HG03520 (cell line): ENCODE measurements at regions not wholly inside any gene's neighbourhood (a gene's known extent, or its start where the extent isn't known, plus 50 kb on each side); places are given as distances from the start of the nearest gene placed in this dataset.
"Not testable (repeated sequence)": the region's sequence is repeated elsewhere in the genome, so short reads cannot be mapped to it uniquely, and the experiment has no call there.

Experiments used
- ATAC-seq: cut with Tn5 transposase; IDR thresholded peaks from one replicate; pipeline ENCODE4 v1.9.1; 2021; ENCODE audit warnings: mild to moderate bottlenecking, moderate library complexity; ENCODE audit not compliant: unreplicated experiment

GRCh38 chr15:69668039-69668705 lies 215.6 kb downstream of the RPLP1 start:
- ATAC-seq = no peak

DNA sequence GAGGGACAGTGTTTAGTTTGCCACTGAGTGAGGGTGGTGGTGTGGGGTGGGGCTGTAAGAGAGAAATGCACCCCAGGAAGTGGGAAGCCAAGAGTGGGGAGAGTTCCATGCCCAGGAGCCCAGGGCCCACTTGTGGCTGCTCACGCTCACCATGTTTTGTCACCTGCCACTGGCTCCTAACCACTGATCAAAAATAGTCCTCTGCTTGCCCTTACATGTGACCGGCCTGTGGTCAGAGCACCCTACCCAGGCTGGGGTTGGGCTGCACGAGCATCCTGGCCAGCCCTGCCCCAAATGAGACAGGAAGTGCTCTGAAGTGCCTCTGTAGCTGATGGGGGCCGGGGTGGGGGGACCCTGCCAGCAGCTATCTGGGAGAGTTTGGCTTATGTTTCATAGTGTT lies 216.3 kb downstream of the RPLP1 start:
- ATAC-seq = peak; percentile 45

GRCh38 chr15:69669446-69669845 lies 216.8 kb downstream of the RPLP1 start:
- ATAC-seq = no peak

DNA sequence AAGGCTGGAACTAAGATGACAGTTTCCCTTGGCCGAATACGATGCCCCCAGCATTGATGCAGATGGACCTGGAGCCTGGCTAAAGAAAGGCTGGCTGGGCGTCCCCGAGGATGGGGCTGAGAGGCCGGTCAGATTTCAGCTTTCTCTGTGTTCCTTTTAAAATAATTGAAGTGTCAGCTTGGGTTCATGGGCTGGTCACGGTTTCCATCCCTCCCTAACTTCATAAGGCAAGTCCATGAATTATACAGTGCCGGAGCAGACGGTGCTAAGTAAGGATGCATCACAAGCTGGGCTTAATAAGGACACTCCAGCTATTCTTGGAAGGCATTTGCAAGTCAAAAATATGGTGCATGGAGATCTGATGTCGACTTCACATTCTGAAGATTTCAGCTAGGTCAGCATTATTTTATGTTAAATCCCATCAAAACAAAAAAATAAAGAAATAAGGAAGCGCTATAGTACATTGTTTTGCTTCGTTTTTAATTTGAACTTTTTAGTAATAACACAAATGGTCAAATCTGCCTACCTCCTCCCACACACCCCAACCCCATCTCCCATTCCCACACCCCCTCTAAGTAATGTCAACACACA lies 220.8 kb downstream of the RPLP1 start:
- no peak for ATAC-seq

- no peak for ATAC-seq
These were observed 223.1 kb downstream of the RPLP1 start for GRCh38 chr15:69675731-69676130.

GRCh38 chr15:69677403-69677802 lies 224.8 kb downstream of the RPLP1 start:
- ATAC-seq = no peak

DNA sequence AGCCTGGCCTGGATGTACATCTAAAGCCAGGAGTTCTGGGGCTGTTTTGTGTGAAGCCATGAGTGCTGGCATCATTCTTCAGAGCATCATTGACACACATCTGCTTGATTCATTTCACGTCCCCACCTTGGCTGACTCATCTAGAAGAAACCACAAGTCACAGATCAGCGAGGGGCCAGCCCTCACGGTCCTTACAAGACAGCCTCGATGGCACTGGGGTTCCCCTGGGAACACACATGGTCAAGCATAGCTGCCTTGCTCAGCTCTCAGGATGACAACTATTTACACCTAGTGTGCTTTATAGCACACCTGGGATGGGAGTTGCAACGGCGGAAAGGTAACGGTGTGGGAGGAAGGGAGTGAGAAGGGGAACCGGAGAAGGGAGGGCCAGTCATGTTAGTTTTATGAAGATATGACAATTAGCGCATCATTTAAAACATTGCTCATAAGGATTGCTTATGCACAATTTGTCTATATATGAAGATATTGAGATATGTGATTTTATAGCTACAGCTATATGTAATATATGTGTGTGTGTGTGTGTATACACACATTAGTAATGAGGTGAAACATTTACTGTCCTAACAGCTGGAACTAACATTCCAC lies 227.1 kb downstream of the RPLP1 start:
- ATAC-seq = peak; percentile 90

DNA sequence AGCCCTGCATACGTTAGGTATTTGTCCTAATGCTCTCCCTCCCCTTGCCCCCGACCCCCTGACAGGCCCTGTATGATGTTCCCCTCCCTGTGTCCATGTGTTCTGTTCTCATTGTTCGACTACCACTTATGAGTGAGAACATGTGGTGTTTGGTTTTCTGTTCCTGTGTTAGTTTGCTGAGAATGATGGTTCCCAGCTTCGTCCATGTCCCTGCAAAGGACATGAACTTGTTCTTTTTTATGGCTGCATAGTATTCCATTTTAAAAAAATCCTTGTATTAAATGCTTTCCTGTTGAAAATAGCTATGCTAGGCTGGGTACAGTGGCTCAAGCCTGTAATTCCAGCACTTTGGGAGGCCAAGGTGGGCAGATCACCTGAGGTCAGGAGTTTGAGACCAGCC lies 232.2 kb downstream of the RPLP1 start:
- not testable (repeated sequence) for ATAC-seq

DNA sequence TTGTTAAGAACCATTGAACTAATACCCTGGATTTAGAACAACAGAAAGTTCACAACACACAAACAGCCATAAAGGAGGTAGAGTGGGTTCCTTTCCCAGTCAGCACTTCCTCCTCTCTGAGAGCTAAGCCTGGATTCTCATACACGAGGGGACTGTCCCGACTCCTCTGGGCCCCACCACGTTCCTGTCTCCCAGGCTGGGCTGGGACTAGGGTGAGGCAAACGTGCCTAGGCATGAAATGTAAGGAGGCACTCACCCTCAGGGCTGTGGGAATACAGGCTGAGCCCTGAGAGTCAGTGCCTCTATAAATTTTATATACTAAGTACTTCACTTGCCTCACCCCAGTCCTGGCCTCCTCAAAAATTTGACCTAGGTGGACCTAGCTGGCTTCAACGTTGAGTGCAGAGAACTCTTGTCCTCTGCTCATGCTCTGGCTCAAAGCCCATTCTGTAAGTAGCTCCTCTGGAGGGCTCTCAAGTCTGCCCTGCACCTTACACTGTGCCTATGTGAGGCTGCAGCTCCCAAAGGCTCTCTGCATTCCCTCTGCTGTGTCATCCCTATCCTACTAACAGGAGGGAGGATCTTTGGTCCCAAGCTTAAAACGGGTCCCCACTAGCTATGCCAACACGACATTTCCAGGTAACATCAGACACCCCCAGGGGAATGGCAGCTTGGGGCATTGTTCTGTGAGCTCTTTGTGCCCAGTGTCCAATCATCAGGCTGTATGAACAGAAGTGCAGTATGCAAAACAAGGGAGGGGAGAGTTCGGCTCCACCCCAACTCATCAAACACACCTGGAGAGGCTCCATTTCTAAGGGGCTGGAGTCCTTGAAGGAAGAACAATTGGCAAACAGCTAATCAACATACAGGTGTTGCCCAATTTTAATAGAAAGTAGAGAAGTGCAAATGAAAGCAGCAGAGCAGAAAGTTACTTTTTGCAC lies 233.2 kb downstream of the RPLP1 start:
- ATAC-seq = no peak

GRCh38 chr15:69686626-69687025 lies 234.0 kb downstream of the RPLP1 start:
- no peak for ATAC-seq

- ATAC-seq = no peak
These were observed 236.5 kb downstream of the RPLP1 start for GRCh38 chr15:69689133-69689532.

- no peak for ATAC-seq
These were observed 238.8 kb downstream of the RPLP1 start for GRCh38 chr15:69691307-69692015.

- ATAC-seq = no peak
These were observed 239.7 kb downstream of the RPLP1 start for GRCh38 chr15:69692342-69692741.

DNA sequence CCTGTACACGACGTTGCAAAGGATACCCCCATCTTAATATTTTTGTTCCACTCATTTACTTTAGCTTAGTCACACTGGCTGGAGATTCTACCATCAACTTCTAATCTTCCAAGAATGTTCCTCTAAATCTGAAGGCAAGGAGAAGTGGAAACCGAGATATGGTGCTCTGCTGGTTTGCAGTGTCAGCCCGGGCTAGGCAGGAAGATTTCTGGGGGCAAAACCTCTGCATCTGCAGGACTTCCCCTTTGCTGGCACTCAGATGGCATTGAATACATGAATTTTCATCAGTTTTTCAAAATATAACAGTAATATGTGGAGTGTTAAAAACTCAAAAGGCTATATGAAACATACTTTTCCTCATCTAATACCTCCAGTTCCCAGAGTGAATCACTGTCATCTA lies 240.4 kb downstream of the RPLP1 start:
- no peak for ATAC-seq

DNA sequence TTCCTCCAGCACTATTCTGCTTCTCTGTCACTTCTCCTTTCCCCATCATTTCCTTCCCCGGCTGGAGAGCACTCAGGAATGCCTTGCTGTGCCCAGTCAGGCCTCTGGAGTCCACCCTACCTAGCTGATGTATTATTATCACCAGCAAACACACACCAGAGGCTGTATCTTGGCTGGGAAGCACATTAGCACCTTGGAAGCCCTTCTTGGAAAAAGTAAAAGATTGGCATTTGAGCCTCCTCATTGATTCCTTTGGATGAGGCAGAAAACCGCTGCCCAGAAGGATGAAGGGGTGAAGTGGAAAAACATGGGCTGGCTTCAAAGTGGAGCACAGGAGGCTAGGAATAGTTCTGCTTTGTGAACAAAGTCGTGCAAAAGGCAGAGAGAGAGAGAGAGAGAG lies 244.3 kb downstream of the RPLP1 start:
- no peak for ATAC-seq

DNA sequence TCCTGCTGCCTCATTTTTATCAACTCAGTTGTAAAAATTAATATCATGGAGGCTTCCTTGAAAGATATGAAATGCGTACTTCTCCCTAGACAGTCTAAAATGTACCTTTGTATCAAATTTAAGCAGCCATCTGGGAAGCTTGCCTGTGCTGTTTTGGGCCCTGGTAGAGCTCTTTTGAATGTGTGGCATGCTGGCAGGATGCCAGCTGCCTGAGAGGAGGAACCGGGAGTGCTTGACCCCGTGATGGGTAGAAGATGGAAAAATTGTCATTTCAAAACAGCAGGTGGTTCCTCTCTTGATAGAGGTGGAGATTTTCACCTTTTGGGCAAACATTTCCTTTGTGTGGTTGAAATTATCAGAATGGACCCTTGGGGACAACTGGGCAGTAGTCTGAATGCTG lies 245.3 kb downstream of the RPLP1 start:
- no peak for ATAC-seq

DNA sequence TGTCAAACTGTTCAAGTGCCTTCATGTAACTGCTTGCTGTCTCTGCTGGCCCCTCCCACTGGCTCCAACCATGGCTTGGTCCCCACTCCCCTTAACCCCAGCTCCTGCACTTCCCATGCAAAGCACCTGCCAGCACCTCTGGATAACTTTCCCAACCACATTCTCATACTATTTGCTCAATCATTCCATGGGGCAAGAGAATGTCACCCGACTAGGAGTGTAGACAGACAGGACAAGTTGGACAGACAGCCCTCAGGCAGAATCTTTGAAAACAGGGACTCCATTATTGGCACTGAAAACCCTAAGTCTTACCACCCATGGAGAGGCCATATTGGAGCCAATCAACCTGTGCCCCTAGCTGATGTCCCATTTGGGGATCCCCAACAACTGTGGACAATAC lies 246.5 kb downstream of the RPLP1 start:
- ATAC-seq = no peak

DNA sequence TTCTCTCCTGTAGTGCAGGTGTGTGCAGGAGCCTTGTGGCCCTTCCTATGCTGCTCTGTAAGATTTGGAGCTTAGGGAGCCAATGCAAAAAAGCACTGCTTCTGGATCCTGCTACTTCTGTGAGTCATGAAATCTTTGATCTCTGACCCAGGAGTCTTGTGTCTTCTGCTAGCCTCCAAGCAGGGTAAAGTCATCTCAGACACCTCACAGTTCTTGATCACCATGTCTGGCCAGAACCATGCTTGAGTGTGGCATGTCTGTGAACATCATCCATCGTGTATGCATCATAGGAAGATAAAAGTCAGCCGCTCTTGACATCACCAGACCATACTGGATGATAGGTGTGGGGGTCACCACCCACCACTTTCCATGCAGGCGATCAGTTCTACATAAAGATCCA lies 247.8 kb downstream of the RPLP1 start:
- no peak for ATAC-seq

DNA sequence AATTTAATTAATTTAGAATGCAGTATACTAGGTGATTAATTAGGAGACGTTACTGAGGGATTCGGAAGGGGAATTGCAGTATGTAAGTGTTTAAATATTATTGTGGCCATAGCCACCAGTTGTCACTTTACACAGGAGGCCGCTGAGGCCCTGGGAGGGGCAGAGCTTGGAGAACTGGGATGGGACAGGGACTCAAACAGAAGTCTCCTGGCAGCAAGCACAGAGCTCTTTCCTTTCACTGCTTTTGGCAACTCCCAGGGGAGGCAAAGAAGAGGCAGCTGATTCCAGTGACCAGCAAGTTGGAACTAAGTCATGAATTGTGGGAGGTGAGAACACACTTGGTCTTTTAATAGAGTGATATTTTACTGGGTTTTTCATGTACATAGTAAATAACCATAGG lies 248.6 kb downstream of the RPLP1 start:
- no peak for ATAC-seq

DNA sequence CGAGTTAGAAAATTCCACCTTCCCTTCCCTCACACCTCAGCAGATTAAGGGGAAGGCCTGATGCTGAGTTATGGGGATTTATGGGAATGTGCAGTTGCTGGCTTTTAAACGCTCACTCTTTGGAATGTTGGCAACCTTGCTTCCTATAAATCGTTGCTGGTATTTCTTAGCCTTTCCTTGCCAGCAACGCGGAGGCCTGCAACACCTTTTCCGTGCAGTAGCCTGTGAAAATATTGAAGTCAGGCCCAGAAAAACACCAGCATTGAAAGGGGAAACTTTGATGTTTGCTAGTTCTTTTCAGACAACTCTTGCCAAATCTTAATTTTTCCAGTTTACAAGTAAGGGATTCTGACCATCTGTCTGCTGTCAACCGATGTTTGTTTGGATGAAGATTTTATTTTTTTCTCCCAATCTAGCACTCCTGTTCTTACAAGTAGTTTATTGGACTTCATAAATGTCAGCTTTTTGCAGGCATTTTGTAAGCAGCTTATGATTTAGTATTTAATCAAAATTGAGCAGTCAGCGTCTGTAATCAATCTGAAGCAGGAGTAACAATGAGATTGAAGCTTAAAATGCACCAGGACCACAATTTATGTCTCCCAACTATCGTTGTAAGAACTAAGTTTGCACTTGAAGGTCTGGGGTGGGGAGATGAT lies 251.0 kb downstream of the RPLP1 start:
- no peak for ATAC-seq
